Fibroblast of mammary gland (primary cell): ENCODE measurements at regions not wholly inside any gene's neighbourhood (a gene's known extent, or its start where the extent isn't known, plus 50 kb on each side); places are given as distances from the start of the nearest gene placed in this dataset.
"Not testable (repeated sequence)": the region's sequence is repeated elsewhere in the genome, so short reads cannot be mapped to it uniquely, and the experiment has no call there.

Experiments used
- DNase-seq: peaks from one replicate; pipeline ENCODE4 v3.0.0-alpha.2; 2010; ENCODE audit warnings: low read depth
- H3K4me3 ChIP-seq: 2 replicates; pipeline ENCODE4 v1.5.1; 2011; ENCODE audit warnings: low read depth, mild to moderate bottlenecking, low read length, moderate library complexity; ENCODE audit not compliant: control insufficient read depth
- TF ChIP-seq, protein P1 (sequence below): conservative IDR thresholded peaks from 2 replicates; pipeline ENCODE4 v1.5.1; 2011; ENCODE audit warnings: low read depth, low read length, inconsistent platforms; ENCODE audit not compliant: control insufficient read depth, insufficient read depth

DNA sequence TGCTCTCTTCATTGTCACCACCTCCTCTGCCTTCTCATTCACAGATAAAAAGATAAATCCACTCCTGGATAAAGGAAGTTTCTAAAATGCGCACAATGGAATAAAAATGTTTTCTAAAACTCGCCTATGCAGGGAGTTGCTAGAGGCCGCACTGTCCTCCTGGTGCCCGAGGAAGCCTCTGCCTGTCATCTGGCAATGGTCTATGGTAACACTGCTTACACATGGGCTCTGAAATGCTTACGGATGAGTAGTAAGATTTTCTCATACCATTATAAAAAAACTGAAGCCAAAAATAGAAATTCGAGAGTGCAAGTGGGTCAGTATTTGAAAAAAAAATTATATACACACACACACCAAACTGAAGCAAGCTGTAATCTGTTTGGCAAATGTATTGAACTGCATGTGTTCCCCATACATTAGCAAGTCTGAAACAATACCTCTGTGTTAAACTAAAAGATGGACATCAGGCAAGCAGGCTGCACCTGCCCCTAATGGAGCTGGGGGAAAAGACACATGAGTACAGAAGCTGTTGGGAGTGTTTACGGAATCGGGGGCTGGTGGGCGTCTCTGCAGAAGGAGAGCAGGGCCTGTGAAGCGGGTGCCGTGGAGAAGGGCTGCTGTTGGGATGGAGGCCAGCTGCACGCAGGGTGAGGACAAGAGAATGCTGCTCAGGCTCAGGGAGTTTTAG lies 103.3 kb upstream of the FAT1 start:
- TF ChIP-seq, protein P1, sequence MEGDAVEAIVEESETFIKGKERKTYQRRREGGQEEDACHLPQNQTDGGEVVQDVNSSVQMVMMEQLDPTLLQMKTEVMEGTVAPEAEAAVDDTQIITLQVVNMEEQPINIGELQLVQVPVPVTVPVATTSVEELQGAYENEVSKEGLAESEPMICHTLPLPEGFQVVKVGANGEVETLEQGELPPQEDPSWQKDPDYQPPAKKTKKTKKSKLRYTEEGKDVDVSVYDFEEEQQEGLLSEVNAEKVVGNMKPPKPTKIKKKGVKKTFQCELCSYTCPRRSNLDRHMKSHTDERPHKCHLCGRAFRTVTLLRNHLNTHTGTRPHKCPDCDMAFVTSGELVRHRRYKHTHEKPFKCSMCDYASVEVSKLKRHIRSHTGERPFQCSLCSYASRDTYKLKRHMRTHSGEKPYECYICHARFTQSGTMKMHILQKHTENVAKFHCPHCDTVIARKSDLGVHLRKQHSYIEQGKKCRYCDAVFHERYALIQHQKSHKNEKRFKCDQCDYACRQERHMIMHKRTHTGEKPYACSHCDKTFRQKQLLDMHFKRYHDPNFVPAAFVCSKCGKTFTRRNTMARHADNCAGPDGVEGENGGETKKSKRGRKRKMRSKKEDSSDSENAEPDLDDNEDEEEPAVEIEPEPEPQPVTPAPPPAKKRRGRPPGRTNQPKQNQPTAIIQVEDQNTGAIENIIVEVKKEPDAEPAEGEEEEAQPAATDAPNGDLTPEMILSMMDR = no peak
- no peak overlapping the region for H3K4me3 ChIP-seq
- DNase-seq = no peak

DNA sequence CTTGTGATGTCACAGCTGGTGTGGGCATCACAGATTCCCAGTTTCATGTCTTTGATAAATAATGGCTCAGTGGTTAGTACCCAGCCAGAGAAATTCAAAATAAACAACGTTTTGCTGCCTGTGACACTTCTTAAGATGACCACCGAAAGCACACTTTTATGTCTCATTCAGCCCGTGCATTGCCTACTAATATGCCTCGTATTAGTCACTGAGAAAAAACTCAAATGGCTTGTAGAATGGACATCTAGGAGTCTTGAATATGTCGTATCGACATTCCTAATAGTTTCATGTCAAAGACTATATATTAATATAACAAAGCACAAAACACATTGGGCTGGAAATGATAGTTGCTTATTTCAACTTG lies 103.9 kb upstream of the FAT1 start:
- H3K4me3 ChIP-seq = no peak overlapping the region
- TF ChIP-seq, protein P1 = no peak
- no peak for DNase-seq

DNA sequence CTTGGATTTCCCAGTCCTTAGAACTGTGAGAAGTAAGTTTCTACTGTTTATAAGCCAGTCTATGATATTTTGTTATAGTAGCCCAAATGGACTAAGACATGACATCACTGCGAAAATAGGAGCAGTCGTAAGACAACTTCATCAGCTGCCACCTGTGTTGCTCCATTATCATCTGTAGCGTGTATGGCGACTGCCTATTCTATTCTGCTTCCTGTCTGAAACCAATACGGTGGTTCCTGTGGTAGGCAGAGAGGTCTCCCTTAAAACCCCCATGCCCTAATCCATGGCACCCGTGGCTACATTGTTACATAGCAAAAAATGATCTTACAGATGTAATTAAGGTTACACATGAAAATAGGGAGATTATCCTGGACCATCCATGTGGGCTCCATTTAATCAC lies 105.4 kb upstream of the FAT1 start:
- TF ChIP-seq, protein P1 = no peak
- no peak overlapping the region for H3K4me3 ChIP-seq
- DNase-seq = no peak

DNA sequence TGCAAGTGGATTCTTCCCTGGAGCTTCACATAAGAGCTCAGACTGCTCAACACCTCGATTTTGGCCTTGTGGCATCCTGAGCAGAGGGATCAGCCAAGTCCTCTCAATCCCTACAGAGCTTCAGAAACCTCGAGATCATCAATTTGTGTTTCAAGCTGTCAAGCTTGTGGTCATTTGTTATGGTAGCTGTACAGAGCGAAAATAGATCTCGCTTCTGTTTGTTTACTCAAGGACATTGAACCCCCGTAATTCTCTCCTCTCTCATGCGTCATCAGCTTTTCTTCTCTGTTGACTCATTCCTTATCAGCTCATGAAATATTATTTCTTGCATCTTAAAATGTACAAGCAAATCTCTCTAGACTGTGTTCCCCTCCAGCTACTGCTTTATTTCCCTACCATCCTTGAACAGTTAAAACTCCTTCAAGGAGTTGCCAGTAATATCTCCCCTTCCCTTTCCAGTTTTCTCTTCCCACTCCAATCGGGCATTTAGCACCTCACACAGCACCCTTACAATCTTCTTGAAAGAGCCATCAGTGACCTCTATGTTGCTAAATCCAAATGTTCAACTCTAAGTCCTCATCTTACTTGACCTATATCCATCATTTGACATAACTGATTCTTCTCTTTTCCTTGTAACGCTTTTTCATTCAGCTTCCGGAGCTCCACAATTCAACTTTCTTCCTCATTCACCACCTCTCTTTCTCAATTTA lies 106.2 kb upstream of the FAT1 start:
- H3K4me3 ChIP-seq = no peak overlapping the region
- DNase-seq = peak; percentile 88
- TF ChIP-seq, protein P1 = no peak

DNA sequence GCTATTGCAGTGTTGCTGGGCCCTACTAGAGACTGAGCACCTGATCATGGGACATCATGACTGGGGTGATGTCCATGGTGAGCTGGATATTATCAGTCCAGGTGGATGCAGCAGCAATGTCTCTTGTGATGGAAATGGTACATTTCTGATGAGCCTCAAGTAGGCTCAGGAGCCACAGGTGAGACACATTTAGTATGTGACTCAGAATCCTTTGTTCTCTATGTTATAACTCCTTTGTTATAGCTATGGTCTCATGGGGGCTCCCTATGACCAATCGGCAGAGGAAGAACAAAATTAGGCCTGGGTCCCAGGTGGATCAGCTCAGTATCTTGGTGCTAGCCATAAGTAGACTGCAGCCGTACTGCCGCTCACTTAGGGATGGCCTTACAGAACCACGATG lies 107.9 kb upstream of the FAT1 start:
- no peak for DNase-seq
- no peak overlapping the region for H3K4me3 ChIP-seq
- TF ChIP-seq, protein P1 = no peak

DNA sequence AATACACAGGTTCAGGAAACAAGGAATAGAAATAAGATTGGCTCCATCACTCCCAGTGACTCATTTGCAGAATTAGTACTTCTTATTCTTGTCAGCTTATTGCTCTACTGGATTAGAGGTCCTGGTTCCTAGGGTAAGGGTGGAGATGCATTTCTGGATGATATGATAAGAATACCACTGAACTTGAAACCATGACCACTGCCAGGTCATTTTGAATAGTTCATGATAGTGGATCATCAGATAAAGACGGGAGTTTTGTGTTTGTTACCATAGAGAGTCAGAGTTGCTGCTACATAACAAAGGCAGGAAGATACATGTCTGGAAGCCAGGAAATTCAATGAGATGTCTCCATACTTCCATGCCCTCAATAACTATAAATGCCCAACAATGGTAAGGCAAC lies 109.2 kb upstream of the FAT1 start:
- TF ChIP-seq, protein P1 = no peak
- no peak for DNase-seq
- no peak overlapping the region for H3K4me3 ChIP-seq

DNA sequence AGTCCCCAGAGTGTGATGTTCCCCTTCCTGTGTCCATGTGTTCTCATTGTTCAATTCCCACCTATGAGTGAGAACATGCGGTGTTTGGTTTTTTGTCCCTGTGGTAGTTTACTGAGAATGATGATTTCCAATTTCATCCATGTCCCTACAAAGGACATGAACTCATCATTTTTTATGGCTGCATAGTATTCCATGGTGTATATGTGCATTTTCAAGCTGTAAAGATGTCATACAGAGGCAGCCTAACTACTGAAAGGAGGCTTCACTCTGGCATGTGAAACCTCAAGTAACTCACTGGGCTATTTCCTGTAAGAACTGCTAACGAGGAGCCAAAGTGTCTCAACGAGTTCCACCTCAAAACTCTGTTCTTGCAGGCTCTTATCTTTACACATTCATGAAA lies 113.8 kb upstream of the FAT1 start:
- not testable (repeated sequence) for H3K4me3 ChIP-seq, DNase-seq
